HEK293T (cell line): ENCODE measurements at regions not wholly inside any gene's neighbourhood (a gene's known extent, or its start where the extent isn't known, plus 50 kb on each side); places are given as distances from the start of the nearest gene placed in this dataset.

Experiments
- CTCF ChIA-PET: fragments of 350-600 bp; formaldehyde crosslinking; extraction: SDS; loops from one replicate; lab custom pipeline; 2021; ENCODE audit warnings: antibody characterized with exemption, inconsistent platforms; lab: Yijun Ruan, JAX
- POLR2A ChIA-PET: fragments of 350-600 bp; formaldehyde crosslinking; extraction: SDS; loops from one replicate; lab custom pipeline; 2020; ENCODE audit warnings: antibody characterized with exemption, inconsistent platforms; lab: Yijun Ruan, JAX
- DNase-seq: peaks from one replicate; pipeline ENCODE4 v3.0.0; 2012; ENCODE audit warnings: mixed read lengths; ENCODE audit errors: extremely low spot score
- ARNT ChIP-seq: fragments of 450-650 bp; IDR thresholded peaks from 2 replicates; pipeline ENCODE4 v1.6.1; 2017; ENCODE audit warnings: mild to moderate bottlenecking
- BHLHE40 ChIP-seq: fragments of 450-650 bp; IDR thresholded peaks from 2 replicates; pipeline ENCODE4 v1.6.1; 2016; ENCODE audit warnings: mild to moderate bottlenecking, moderate library complexity, borderline replicate concordance
- CTBP1 ChIP-seq: fragments of 450-650 bp; IDR thresholded peaks from 2 replicates; pipeline ENCODE4 v1.6.1; 2016; ENCODE audit warnings: borderline replicate concordance
- ELF4 ChIP-seq: fragments of 450-650 bp; IDR thresholded peaks from 2 replicates; pipeline ENCODE4 v1.6.1; 2017; ENCODE audit warnings: antibody characterized with exemption
- FOXA1 ChIP-seq: fragments of 450-650 bp; IDR thresholded peaks from 2 replicates; pipeline ENCODE4 v1.6.1; 2016; ENCODE audit warnings: mild to moderate bottlenecking
- FOXK2 ChIP-seq: fragments of 450-650 bp; IDR thresholded peaks from 2 replicates; pipeline ENCODE4 v1.6.1; 2016; ENCODE audit warnings: mild to moderate bottlenecking
- FOXM1 ChIP-seq: fragments of 450-650 bp; IDR thresholded peaks from 2 replicates; pipeline ENCODE4 v1.6.1; 2017; ENCODE audit warnings: mild to moderate bottlenecking, borderline replicate concordance
- HDGF ChIP-seq: fragments of 450-650 bp; IDR thresholded peaks from 2 replicates; pipeline ENCODE4 v1.6.1; 2017; ENCODE audit warnings: antibody characterized with exemption, borderline replicate concordance
- L3MBTL2 ChIP-seq: fragments of 450-650 bp; conservative IDR thresholded peaks from 2 replicates; pipeline ENCODE4 v1.6.1; 2016; ENCODE audit warnings: mild to moderate bottlenecking
- LEF1 ChIP-seq: fragments of 450-650 bp; IDR thresholded peaks from 2 replicates; pipeline ENCODE4 v1.6.1; 2017; ENCODE audit warnings: mild to moderate bottlenecking, borderline replicate concordance
- NFRKB ChIP-seq: fragments of 450-650 bp; IDR thresholded peaks from 2 replicates; pipeline ENCODE4 v1.6.1; 2016; ENCODE audit warnings: mild to moderate bottlenecking, moderate library complexity
- PKNOX1 ChIP-seq: fragments of 450-650 bp; IDR thresholded peaks from 2 replicates; pipeline ENCODE4 v1.6.1; 2016
- SP1 ChIP-seq: fragments of 450-650 bp; IDR thresholded peaks from 2 replicates; pipeline ENCODE4 v1.6.1; 2017
- SUZ12 ChIP-seq: fragments of 450-650 bp; IDR thresholded peaks from 2 replicates; pipeline ENCODE4 v1.6.1; 2016; ENCODE audit warnings: mild to moderate bottlenecking
- TARDBP ChIP-seq: fragments of 450-650 bp; IDR thresholded peaks from 2 replicates; pipeline ENCODE4 v1.6.1; 2016
- ZNF384 ChIP-seq: fragments of 450-650 bp; IDR thresholded peaks from 2 replicates; pipeline ENCODE4 v1.6.1; 2016

GRCh38 chr11:32023370-32024305 is 67.2 kb upstream of the RCN1 start:
- CTCF ChIA-PET: interaction anchor here (0.6 to 1.4 kb wide), 2 partner anchors 17 to 756 kb away, joined by 3 to 4 read pairs; no protein-coding TSS in a partner anchor
- no peak for DNase-seq
- no peak for TF ChIP-seq SUZ12
- TF ChIP-seq FOXA1: no peak
- TF ChIP-seq NFRKB: no peak
- TF ChIP-seq SP1: no peak
- no peak for TF ChIP-seq FOXM1
- TF ChIP-seq L3MBTL2: no peak
- POLR2A ChIA-PET: no interaction called here

GRCh38 chr11:32018672-32019071 is 72.2 kb upstream of the RCN1 start:
- POLR2A ChIA-PET: no interaction called here

GRCh38 chr11:32016111-32016510 is 74.8 kb upstream of the RCN1 start:
- DNase-seq: no peak
- no peak for TF ChIP-seq TARDBP
- CTCF ChIA-PET: interaction anchor here (0.7 to 1.5 kb wide), 2 partner anchors 9 to 15 kb away, joined by 3 to 9 read pairs; no protein-coding TSS in a partner anchor
- POLR2A ChIA-PET: no interaction called here

More at GRCh38 chr11:32018672-32019071, 72.2 kb upstream of the RCN1 start:
- DNase-seq: no peak
- TF ChIP-seq ZNF384: no peak
- TF ChIP-seq PKNOX1: no peak
- no peak for TF ChIP-seq TARDBP
- no peak for TF ChIP-seq LEF1
- no peak for TF ChIP-seq FOXK2
- TF ChIP-seq FOXM1: no peak
- TF ChIP-seq CTBP1: no peak
- no peak for TF ChIP-seq ARNT
- TF ChIP-seq NFRKB: no peak
- no peak for TF ChIP-seq SUZ12
- TF ChIP-seq FOXA1: no peak
- TF ChIP-seq ELF4: no peak
- CTCF ChIA-PET: interaction anchor here (0.6 kb wide), 1 partner anchor 149 kb away, joined by 3 read pairs; no protein-coding TSS in a partner anchor

- POLR2A ChIA-PET: no interaction called here
- CTCF ChIA-PET: interaction anchor here (0.6 to 1.5 kb wide), 3 partner anchors 8 to 777 kb away, joined by 3 to 9 read pairs (median 4); no protein-coding TSS in a partner anchor
- DNase-seq: no peak
- TF ChIP-seq NFRKB: no peak
- TF ChIP-seq BHLHE40: no peak
- no peak for TF ChIP-seq ARNT
- TF ChIP-seq FOXM1: no peak
- no peak for TF ChIP-seq FOXA1
- TF ChIP-seq TARDBP: no peak
- TF ChIP-seq ZNF384: no peak
- no peak for TF ChIP-seq SUZ12
- TF ChIP-seq HDGF: no peak
- TF ChIP-seq ELF4: no peak
- TF ChIP-seq FOXK2: no peak
- TF ChIP-seq L3MBTL2: no peak
- TF ChIP-seq SP1: no peak
- no peak for TF ChIP-seq PKNOX1
- TF ChIP-seq CTBP1: no peak
- no peak for TF ChIP-seq LEF1
Measured at GRCh38 chr11:32015427-32015826, 75.4 kb upstream of the RCN1 start.

GRCh38 chr11:32013603-32014002 is 77.3 kb upstream of the RCN1 start:
- ChIA-PET CTCF (interaction anchor here (1.0 kb wide), 1 partner anchor 55 kb away, joined by 3 read pairs; no protein-coding TSS in a partner anchor), POLR2A (no interaction called here)
- TF ChIP-seq ELF4 (no peak), LEF1 (no peak), ARNT (no peak), SUZ12 (no peak), HDGF (no peak), NFRKB (no peak), BHLHE40 (no peak), PKNOX1 (no peak), FOXM1 (no peak), SP1 (no peak), CTBP1 (no peak), FOXA1 (no peak), L3MBTL2 (no peak)
- no peak for DNase-seq

GRCh38 chr11:32012049-32012448 is 78.8 kb upstream of the RCN1 start:
- TF ChIP-seq SP1: no peak
- no peak for TF ChIP-seq CTBP1
- no peak for TF ChIP-seq FOXK2
- TF ChIP-seq ARNT: no peak
- TF ChIP-seq NFRKB: no peak
- TF ChIP-seq LEF1: no peak
- no peak for TF ChIP-seq HDGF
- TF ChIP-seq TARDBP: no peak
- TF ChIP-seq L3MBTL2: no peak
- TF ChIP-seq PKNOX1: no peak
- TF ChIP-seq ZNF384: no peak
- no peak for TF ChIP-seq FOXA1
- TF ChIP-seq ELF4: no peak
- TF ChIP-seq FOXM1: no peak
- TF ChIP-seq BHLHE40: no peak
- no peak for TF ChIP-seq SUZ12
- CTCF ChIA-PET: no interaction called here

More at GRCh38 chr11:32012049-32012448, 78.8 kb upstream of the RCN1 start:
- POLR2A ChIA-PET: no interaction called here
- no peak for DNase-seq
